ENCODE measurements at regions not wholly inside any gene's neighbourhood (a gene's known extent, or its start where the extent isn't known, plus 50 kb on each side); places are given as distances from the start of the nearest gene placed in this dataset.

- H3K9me3 ChIP-seq = peaks cover 3% of the 10 kb centered on the region
- DNase-seq (no peak), ATAC-seq (no peak)
- H3K4me3 ChIP-seq = no peak overlapping the region
- intact Hi-C loops (cut with DNase I) = no loop called here
- H3K27ac ChIP-seq = no peak overlapping the region
- H3K36me3 ChIP-seq = no peaks in the 10 kb centered on the region
- no peaks in the 10 kb centered on the region for H3K4me1 ChIP-seq
- TF ChIP-seq, protein P1, sequence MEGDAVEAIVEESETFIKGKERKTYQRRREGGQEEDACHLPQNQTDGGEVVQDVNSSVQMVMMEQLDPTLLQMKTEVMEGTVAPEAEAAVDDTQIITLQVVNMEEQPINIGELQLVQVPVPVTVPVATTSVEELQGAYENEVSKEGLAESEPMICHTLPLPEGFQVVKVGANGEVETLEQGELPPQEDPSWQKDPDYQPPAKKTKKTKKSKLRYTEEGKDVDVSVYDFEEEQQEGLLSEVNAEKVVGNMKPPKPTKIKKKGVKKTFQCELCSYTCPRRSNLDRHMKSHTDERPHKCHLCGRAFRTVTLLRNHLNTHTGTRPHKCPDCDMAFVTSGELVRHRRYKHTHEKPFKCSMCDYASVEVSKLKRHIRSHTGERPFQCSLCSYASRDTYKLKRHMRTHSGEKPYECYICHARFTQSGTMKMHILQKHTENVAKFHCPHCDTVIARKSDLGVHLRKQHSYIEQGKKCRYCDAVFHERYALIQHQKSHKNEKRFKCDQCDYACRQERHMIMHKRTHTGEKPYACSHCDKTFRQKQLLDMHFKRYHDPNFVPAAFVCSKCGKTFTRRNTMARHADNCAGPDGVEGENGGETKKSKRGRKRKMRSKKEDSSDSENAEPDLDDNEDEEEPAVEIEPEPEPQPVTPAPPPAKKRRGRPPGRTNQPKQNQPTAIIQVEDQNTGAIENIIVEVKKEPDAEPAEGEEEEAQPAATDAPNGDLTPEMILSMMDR (IDR thresholded peaks at IDR 0.05) = no peak
- no peaks in the 10 kb centered on the region for H3K27me3 ChIP-seq (ENCODE audit: low read depth)
Observed at GRCh38 chr2:125172181-125172580, 1147.1 kb downstream of the CNTNAP5 start.

GRCh38 chr2:125175415-125175814 is 1150.3 kb downstream of the CNTNAP5 start:
- no peak for DNase-seq
- ATAC-seq = no peak
- Histone ChIP-seq H3K36me3 (no peaks in the 10 kb centered on the region), H3K27me3 (ENCODE audit: low read depth) (no peaks in the 10 kb centered on the region), H3K9me3 (peaks cover 3% of the 10 kb centered on the region), H3K4me1 (no peaks in the 10 kb centered on the region), H3K27ac (no peak overlapping the region), H3K4me3 (no peak overlapping the region)
- TF ChIP-seq, protein P1 (IDR thresholded peaks at IDR 0.05) = no peak
- intact Hi-C loops (cut with DNase I) = no loop called here

- H3K27ac ChIP-seq = no peak overlapping the region
- intact Hi-C loops (cut with DNase I) = no loop called here
- ATAC-seq (no peak), DNase-seq (no peak)
- no peaks in the 10 kb centered on the region for H3K27me3 ChIP-seq (ENCODE audit: low read depth)
- no peaks in the 10 kb centered on the region for H3K4me1 ChIP-seq
- no peaks in the 10 kb centered on the region for H3K36me3 ChIP-seq
- no peaks in the 10 kb centered on the region for H3K9me3 ChIP-seq
- H3K4me3 ChIP-seq = no peak overlapping the region
- TF ChIP-seq, protein P1 (IDR thresholded peaks at IDR 0.05) = no peak
Observed at GRCh38 chr2:125185691-125186270, 1160.7 kb downstream of the CNTNAP5 start.

DNA sequence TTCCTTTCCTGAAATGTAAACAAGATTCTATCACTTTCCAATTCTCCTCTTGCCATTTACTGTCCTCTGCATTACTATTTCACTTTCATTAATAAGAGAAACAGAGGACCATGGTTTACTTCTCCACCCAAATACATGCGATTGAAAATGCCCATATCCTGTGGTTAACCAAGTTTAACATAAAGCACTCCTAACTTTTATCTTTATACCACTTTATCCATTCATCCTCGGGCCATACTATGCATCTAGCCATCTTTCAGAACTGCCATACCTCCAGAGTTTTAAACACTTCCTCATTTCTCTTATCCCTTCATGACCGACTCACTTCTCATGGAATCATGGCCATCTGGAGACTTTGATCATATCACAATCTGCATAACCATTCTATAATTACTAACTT is 1182.3 kb downstream of the CNTNAP5 start:
- TF ChIP-seq, protein P1 (IDR thresholded peaks at IDR 0.05) = no peak
- no peak overlapping the region for H3K27ac ChIP-seq
- DNase-seq (no peak), ATAC-seq (no peak)
- intact Hi-C loops (cut with DNase I) = no loop called here
- H3K9me3 ChIP-seq = no peaks in the 10 kb centered on the region
- H3K4me1 ChIP-seq = no peaks in the 10 kb centered on the region
- H3K27me3 ChIP-seq (ENCODE audit: low read depth) = no peaks in the 10 kb centered on the region
- H3K36me3 ChIP-seq = no peaks in the 10 kb centered on the region
- H3K4me3 ChIP-seq = no peak overlapping the region

DNA sequence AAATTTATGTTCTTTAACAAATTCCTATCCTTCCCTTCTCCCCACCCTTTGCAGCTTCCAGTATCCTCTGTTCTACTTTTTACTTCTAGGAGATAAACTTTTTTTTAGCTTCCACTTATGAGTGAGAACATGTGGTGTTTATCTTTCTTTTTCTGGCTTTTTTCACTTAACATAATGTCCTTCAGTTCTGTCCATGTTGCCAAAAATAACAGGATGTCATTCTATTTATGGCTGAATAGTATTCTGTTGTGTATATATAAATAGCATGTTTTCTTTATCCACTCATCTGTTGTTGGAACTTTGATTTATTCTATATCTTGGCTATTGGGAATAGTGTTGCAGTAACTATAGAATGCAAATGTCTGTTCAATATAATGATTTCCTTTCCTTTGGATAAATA is 1191.2 kb downstream of the CNTNAP5 start:
- no peaks in the 10 kb centered on the region for H3K4me1 ChIP-seq

More for the DNA sequence above, 1191.2 kb downstream of the CNTNAP5 start:
- intact Hi-C loops (cut with DNase I) = no loop called here
- DNase-seq (no peak), ATAC-seq (no peak)
- Histone ChIP-seq H3K27ac (no peak overlapping the region), H3K9me3 (peaks cover 17% of the 10 kb centered on the region), H3K4me3 (no peak overlapping the region), H3K36me3 (no peaks in the 10 kb centered on the region), H3K27me3 (ENCODE audit: low read depth) (no peaks in the 10 kb centered on the region)
- TF ChIP-seq, protein P1 (IDR thresholded peaks at IDR 0.05) = no peak
